C4-2B (cell line): ENCODE measurements at regions not wholly inside any gene's neighbourhood (a gene's known extent, or its start where the extent isn't known, plus 50 kb on each side); places are given as distances from the start of the nearest gene placed in this dataset.
A peak's percentile ranks its signal among the peaks of the same experiment; 100 is the strongest.

Experiments used
- H3K27ac ChIP-seq: fragments of 450-650 bp; 2 replicates; pipeline ENCODE4 v1.5.1; 2017
- CTCF ChIP-seq: fragments of 450-650 bp; conservative IDR thresholded peaks from 2 replicates; pipeline ENCODE4 v1.5.1; 2017; ENCODE audit warnings: mild to moderate bottlenecking
- ZFX ChIP-seq: fragments of 450-650 bp; IDR thresholded peaks from 2 replicates; pipeline ENCODE4 v1.6.1; 2017

- H3K27ac ChIP-seq = no peak overlapping the region
- TF ChIP-seq ZFX = no peak
- no peak for TF ChIP-seq CTCF
Observed at GRCh38 chr18:70426818-70427217, 138.0 kb downstream of the SOCS6 start.

GRCh38 chr18:70425236-70425635 lies 136.4 kb downstream of the SOCS6 start:
- H3K27ac ChIP-seq = no peak overlapping the region
- no peak for TF ChIP-seq CTCF
- TF ChIP-seq ZFX = no peak

- H3K27ac ChIP-seq = peak overlapping the region; percentile 40; the same call in 1 of the 2 replicates
- TF ChIP-seq CTCF (no peak), ZFX (no peak)
Observed at GRCh38 chr18:70423988-70424387, 135.1 kb downstream of the SOCS6 start.

- H3K27ac ChIP-seq = peak overlapping the region; percentile 40
- TF ChIP-seq ZFX (no peak), CTCF (no peak)
Observed at GRCh38 chr18:70423120-70423519, 134.3 kb downstream of the SOCS6 start.

- peak overlapping the region; percentile 40; the same call in 1 of the 2 replicates for H3K27ac ChIP-seq
- TF ChIP-seq ZFX = no peak
- no peak for TF ChIP-seq CTCF
Observed at GRCh38 chr18:70422391-70422965, 133.6 kb downstream of the SOCS6 start.

- H3K27ac ChIP-seq = no peak overlapping the region
- TF ChIP-seq ZFX = no peak
- TF ChIP-seq CTCF = no peak
Observed at GRCh38 chr18:70421471-70422390, 132.9 kb downstream of the SOCS6 start.
